ENCODE measurements at regions not wholly inside any gene's neighbourhood (a gene's known extent, or its start where the extent isn't known, plus 50 kb on each side); places are given as distances from the start of the nearest gene placed in this dataset.

GRCh38 chr15:39059917-39060316 lies 495.3 kb upstream of the RASGRP1 start:
- Histone ChIP-seq H3K4me2 (ENCODE audit: low read length) (no peak overlapping the region), H3K9me3 (ENCODE audit: insufficient read depth, low read length) (no peaks in the 10 kb centered on the region), H4K20me1 (ENCODE audit: insufficient read depth, low read length) (no peaks in the 10 kb centered on the region), H3K27ac (ENCODE audit: low read length) (no peak overlapping the region), H3K79me2 (ENCODE audit: low read length) (no peaks in the 10 kb centered on the region), H3K27me3 (ENCODE audit: low read depth, low read length) (peaks cover 5% of the 10 kb centered on the region; the same call in 1 of the 2 replicates), H2AFZ (ENCODE audit: low read depth, low read length) (no peak overlapping the region), H3K36me3 (replicated peaks; ENCODE audit: low read depth, low read length) (no peaks in the 10 kb centered on the region), H3K4me3 (ENCODE audit: low read length) (no peak overlapping the region), H3K9ac (ENCODE audit: low read length) (no peak overlapping the region), H3K4me1 (ENCODE audit: low read length) (no peaks in the 10 kb centered on the region)
- TF ChIP-seq CTCF (IDR thresholded peaks at IDR 0.05; ENCODE audit: low read depth, low read length): no peak
- TF ChIP-seq EZH2phosphoT487 (IDR thresholded peaks at IDR 0.05; ENCODE audit: low read depth): no peak

DNA sequence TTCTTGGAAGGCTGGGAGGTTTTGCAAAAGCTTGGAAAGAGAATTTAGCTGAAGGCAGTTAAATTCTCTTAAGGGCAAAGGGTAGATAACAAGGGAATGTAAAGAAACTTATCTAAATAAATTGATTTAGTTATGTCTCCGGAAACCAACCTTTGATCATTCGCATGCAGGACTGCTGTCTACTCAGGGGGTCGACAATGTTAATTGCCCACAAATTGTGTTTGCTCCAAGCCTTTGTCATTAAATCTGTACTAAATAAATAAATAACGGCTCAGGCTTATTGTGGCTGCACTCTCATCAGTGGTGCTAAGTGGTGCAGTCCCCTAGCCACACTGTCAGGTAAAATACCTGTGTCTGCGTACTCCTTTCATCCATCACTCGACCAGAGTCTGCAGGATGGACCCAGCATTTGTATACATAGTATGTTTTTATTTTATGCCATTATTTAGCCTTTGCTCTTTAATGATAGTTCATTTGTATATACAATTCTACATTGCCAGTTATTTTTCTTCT lies 497.4 kb upstream of the RASGRP1 start:
- no peaks in the 10 kb centered on the region for H3K9me3 ChIP-seq (ENCODE audit: insufficient read depth, low read length)
- H3K27me3 ChIP-seq (ENCODE audit: low read depth, low read length): peaks cover 5% of the 10 kb centered on the region; the same call in 1 of the 2 replicates
- TF ChIP-seq CTCF (IDR thresholded peaks at IDR 0.05; ENCODE audit: low read depth, low read length): no peak
- no peak for TF ChIP-seq EZH2phosphoT487 (IDR thresholded peaks at IDR 0.05; ENCODE audit: low read depth)
- no peak overlapping the region for H3K4me2 ChIP-seq (ENCODE audit: low read length)
- no peaks in the 10 kb centered on the region for H4K20me1 ChIP-seq (ENCODE audit: insufficient read depth, low read length)
- no peak overlapping the region for H3K27ac ChIP-seq (ENCODE audit: low read length)
- no peak overlapping the region for H3K4me3 ChIP-seq (ENCODE audit: low read length)
- H3K9ac ChIP-seq (ENCODE audit: low read length): no peak overlapping the region
- H2AFZ ChIP-seq (ENCODE audit: low read depth, low read length): no peak overlapping the region
- H3K4me1 ChIP-seq (ENCODE audit: low read length): no peaks in the 10 kb centered on the region
- H3K79me2 ChIP-seq (ENCODE audit: low read length): no peaks in the 10 kb centered on the region
- H3K36me3 ChIP-seq (replicated peaks; ENCODE audit: low read depth, low read length): no peaks in the 10 kb centered on the region

GRCh38 chr15:39066677-39067076 lies 502.1 kb upstream of the RASGRP1 start:
- no peak overlapping the region for H3K9ac ChIP-seq (ENCODE audit: low read length)
- TF ChIP-seq EZH2phosphoT487 (IDR thresholded peaks at IDR 0.05; ENCODE audit: low read depth): no peak
- no peak for TF ChIP-seq CTCF (IDR thresholded peaks at IDR 0.05; ENCODE audit: low read depth, low read length)

GRCh38 chr15:39074341-39074985 lies 506.4 kb upstream of the THBS1 start:
- no peaks in the 10 kb centered on the region for H3K4me1 ChIP-seq (ENCODE audit: low read length)
- H3K27ac ChIP-seq (ENCODE audit: low read length): no peak overlapping the region
- H3K4me2 ChIP-seq (ENCODE audit: low read length): no peak overlapping the region
- H3K4me3 ChIP-seq (ENCODE audit: low read length): no peak overlapping the region
- H2AFZ ChIP-seq (ENCODE audit: low read depth, low read length): no peak overlapping the region
- H3K27me3 ChIP-seq (ENCODE audit: low read depth, low read length): no peaks in the 10 kb centered on the region
- H3K9ac ChIP-seq (ENCODE audit: low read length): no peak overlapping the region
- TF ChIP-seq CTCF (IDR thresholded peaks at IDR 0.05; ENCODE audit: low read depth, low read length) (no peak), EZH2phosphoT487 (IDR thresholded peaks at IDR 0.05; ENCODE audit: low read depth) (no peak)
- H3K9me3 ChIP-seq (ENCODE audit: insufficient read depth, low read length): no peaks in the 10 kb centered on the region
- H4K20me1 ChIP-seq (ENCODE audit: insufficient read depth, low read length): no peaks in the 10 kb centered on the region
- H3K36me3 ChIP-seq (replicated peaks; ENCODE audit: low read depth, low read length): no peaks in the 10 kb centered on the region
- H3K79me2 ChIP-seq (ENCODE audit: low read length): no peaks in the 10 kb centered on the region

More at GRCh38 chr15:39066677-39067076, 502.1 kb upstream of the RASGRP1 start:
- no peaks in the 10 kb centered on the region; the same call in 1 of the 2 replicates for H3K27me3 ChIP-seq (ENCODE audit: low read depth, low read length)
- no peak overlapping the region for H2AFZ ChIP-seq (ENCODE audit: low read depth, low read length)
- H3K79me2 ChIP-seq (ENCODE audit: low read length): no peaks in the 10 kb centered on the region
- H3K36me3 ChIP-seq (replicated peaks; ENCODE audit: low read depth, low read length): no peaks in the 10 kb centered on the region
- H3K4me2 ChIP-seq (ENCODE audit: low read length): no peak overlapping the region
- H3K4me1 ChIP-seq (ENCODE audit: low read length): no peaks in the 10 kb centered on the region
- H3K9me3 ChIP-seq (ENCODE audit: insufficient read depth, low read length): no peaks in the 10 kb centered on the region
- no peaks in the 10 kb centered on the region for H4K20me1 ChIP-seq (ENCODE audit: insufficient read depth, low read length)
- H3K27ac ChIP-seq (ENCODE audit: low read length): no peak overlapping the region
- H3K4me3 ChIP-seq (ENCODE audit: low read length): no peak overlapping the region

Data from OCI-LY3 (cell line).